SH-SY5Y (cell line): ENCODE measurements at regions not wholly inside any gene's neighbourhood (a gene's known extent, or its start where the extent isn't known, plus 50 kb on each side); places are given as distances from the start of the nearest gene placed in this dataset.

Experiments
- GATA2 ChIP-seq: IDR thresholded peaks from 2 replicates; pipeline ENCODE4 v1.6.1; 2011; ENCODE audit warnings: mild to moderate bottlenecking, low read depth, low read length
- GATA3 ChIP-seq: IDR thresholded peaks from 2 replicates; pipeline ENCODE4 v1.6.1; 2011; ENCODE audit warnings: low read depth, mild to moderate bottlenecking, low read length, moderate library complexity

- no peak for TF ChIP-seq GATA2
- no peak for TF ChIP-seq GATA3
Measured at GRCh38 chr16:85416228-85417109, 196.7 kb upstream of the GSE1 start.
